WTC11 (cell line): ENCODE measurements at regions not wholly inside any gene's neighbourhood (a gene's known extent, or its start where the extent isn't known, plus 50 kb on each side); places are given as distances from the start of the nearest gene placed in this dataset.

ENCODE experiments used
- ATAC-seq: fragments of 200-7000 bp; cut with Tn5 transposase; 2 replicates; pipeline ENCODE4 v1.10.0; 2021; ENCODE audit warnings: mild to moderate bottlenecking, moderate library complexity
- CTCF ChIA-PET: fragments of 300-600 bp; sonication (Branson Sonifier 250); formaldehyde crosslinking; loops from one replicate; lab custom pipeline; 2021; ENCODE audit warnings: antibody characterized with exemption; lab: Charles Lee
- POLR2A ChIA-PET: fragments of 350-600 bp; sonication (Branson Sonifier 250); formaldehyde crosslinking; loops from one replicate; lab custom pipeline; 2021; ENCODE audit warnings: antibody characterized with exemption; lab: Charles Lee
- DNase-seq: peaks from one replicate; pipeline ENCODE4 v3.0.0; 2021; ENCODE audit warnings: low spot score
- H3K27ac Mint-ChIP-seq: 2 replicates; pipeline ENCODE4 v1.8.0; 2021; ENCODE audit warnings: mixed read lengths
- H3K27me3 Mint-ChIP-seq: 2 replicates; pipeline ENCODE4 v1.8.0; 2021; ENCODE audit warnings: low read depth, mild to moderate bottlenecking, moderate library complexity, mixed read lengths
- H3K36me3 Mint-ChIP-seq: 2 replicates; pipeline ENCODE4 v1.8.0; 2021; ENCODE audit warnings: mixed read lengths
- H3K4me1 Mint-ChIP-seq: 2 replicates; pipeline ENCODE4 v1.8.0; 2022; ENCODE audit warnings: mixed read lengths
- H3K4me3 Mint-ChIP-seq: 2 replicates; pipeline ENCODE4 v1.8.0; 2021; ENCODE audit warnings: mild to moderate bottlenecking, moderate library complexity, mixed read lengths
- H3K9me3 Mint-ChIP-seq: 2 replicates; pipeline ENCODE4 v1.8.0; 2021; ENCODE audit warnings: mixed read lengths
- AR ChIP-seq: fragments of 250-450 bp; sonication (Bioruptor Pico); IDR thresholded peaks from 2 replicates; pipeline ENCODE4 v1.9.0; 2021; ENCODE audit warnings: mild to moderate bottlenecking
- ATF6 ChIP-seq: sonication (generic); formaldehyde crosslinking; IDR thresholded peaks from 2 replicates; pipeline ENCODE4 v1.8.1; 2023; ENCODE audit warnings: mild to moderate bottlenecking, missing genetic modification reagents
- CDX4 ChIP-seq: fragments of 250-450 bp; sonication (Bioruptor Pico); IDR thresholded peaks from 2 replicates; pipeline ENCODE4 v1.9.0; 2021; ENCODE audit warnings: moderate library complexity, mild to moderate bottlenecking, inconsistent platforms, borderline replicate concordance
- E2F4 ChIP-seq: sonication (generic); formaldehyde crosslinking; IDR thresholded peaks from 2 replicates; pipeline ENCODE4 v1.8.1; 2022; ENCODE audit warnings: low read depth, mild to moderate bottlenecking, moderate library complexity, missing genetic modification reagents, borderline replicate concordance
- ETV6 ChIP-seq: sonication (generic); formaldehyde crosslinking; IDR thresholded peaks from 2 replicates; pipeline ENCODE4 v1.8.1; 2022; ENCODE audit warnings: mild to moderate bottlenecking, missing genetic modification reagents
- GABPB1 ChIP-seq: sonication (generic); formaldehyde crosslinking; IDR thresholded peaks from 2 replicates; pipeline ENCODE4 v1.8.1; 2023; ENCODE audit warnings: mild to moderate bottlenecking, missing genetic modification reagents
- GRHL2 ChIP-seq: fragments of 250-450 bp; sonication (Bioruptor Pico); IDR thresholded peaks from 2 replicates; pipeline ENCODE4 v1.8.0; 2022; ENCODE audit warnings: mild to moderate bottlenecking, moderate library complexity; ENCODE audit not compliant: insufficient replicate concordance, severe bottlenecking
- IRF2 ChIP-seq: sonication (generic); formaldehyde crosslinking; IDR thresholded peaks from 2 replicates; pipeline ENCODE4 v1.8.0; 2022; ENCODE audit warnings: low read depth, missing genetic modification reagents, borderline replicate concordance
- JUN ChIP-seq: sonication (generic); formaldehyde crosslinking; IDR thresholded peaks from 2 replicates; pipeline ENCODE4 v1.8.0; 2023; ENCODE audit warnings: mild to moderate bottlenecking, missing genetic modification reagents
- MYBL2 ChIP-seq: sonication (generic); formaldehyde crosslinking; IDR thresholded peaks from 2 replicates; pipeline ENCODE4 v1.8.1; 2023; ENCODE audit warnings: mild to moderate bottlenecking, moderate library complexity, missing genetic modification reagents
- NFYB ChIP-seq: sonication (generic); formaldehyde crosslinking; conservative IDR thresholded peaks from 2 replicates; pipeline ENCODE4 v1.8.0; 2022; ENCODE audit warnings: low read depth, missing genetic modification reagents
- OVOL2 ChIP-seq: fragments of 250-450 bp; sonication (Bioruptor Pico); IDR thresholded peaks from 2 replicates; pipeline ENCODE4 v1.9.0; 2021; ENCODE audit warnings: mild to moderate bottlenecking, borderline replicate concordance
- PRDM15 ChIP-seq: sonication (generic); formaldehyde crosslinking; IDR thresholded peaks from 2 replicates; pipeline ENCODE4 v1.8.0; 2022; ENCODE audit warnings: missing genetic modification reagents
- TCF7 ChIP-seq: sonication (generic); formaldehyde crosslinking; IDR thresholded peaks from 2 replicates; pipeline ENCODE4 v1.8.0; 2022; ENCODE audit warnings: mild to moderate bottlenecking, low read depth, missing genetic modification reagents, moderate library complexity
- USF1 ChIP-seq: sonication (generic); formaldehyde crosslinking; IDR thresholded peaks from 2 replicates; pipeline ENCODE4 v1.8.0; 2022; ENCODE audit warnings: mild to moderate bottlenecking, missing genetic modification reagents
- USF2 ChIP-seq: sonication (generic); formaldehyde crosslinking; IDR thresholded peaks from 2 replicates; pipeline ENCODE4 v1.8.1; 2023; ENCODE audit warnings: mild to moderate bottlenecking, missing genetic modification reagents, moderate library complexity
- ZBTB43 ChIP-seq: sonication (generic); formaldehyde crosslinking; IDR thresholded peaks from 2 replicates; pipeline ENCODE4 v1.8.1; 2023; ENCODE audit warnings: mild to moderate bottlenecking, missing genetic modification reagents
- ZNF219 ChIP-seq: sonication (generic); formaldehyde crosslinking; IDR thresholded peaks from 2 replicates; pipeline ENCODE4 v1.8.0; 2023; ENCODE audit warnings: missing genetic modification reagents, mild to moderate bottlenecking, borderline replicate concordance
- ZNF281 ChIP-seq: sonication (generic); formaldehyde crosslinking; IDR thresholded peaks from 2 replicates; pipeline ENCODE4 v1.8.0; 2023; ENCODE audit warnings: mild to moderate bottlenecking, missing genetic modification reagents
- ZNF396 ChIP-seq: fragments of 250-450 bp; sonication (Bioruptor Pico); IDR thresholded peaks from 2 replicates; pipeline ENCODE4 v1.8.0; 2021; ENCODE audit warnings: mild to moderate bottlenecking, moderate library complexity, borderline replicate concordance

- H3K9me3 Mint-ChIP-seq = no peaks in the 10 kb centered on the region
- ChIA-PET POLR2A (no interaction called here), CTCF (no interaction called here)
- no peaks in the 10 kb centered on the region for H3K27me3 Mint-ChIP-seq
- no peak for DNase-seq
- H3K27ac Mint-ChIP-seq = no peak overlapping the region
- TF ChIP-seq IRF2 (CRISPR knock-in tag) (no peak), GRHL2 (no peak), TCF7 (CRISPR knock-in tag) (no peak), E2F4 (CRISPR knock-in tag) (no peak), MYBL2 (CRISPR knock-in tag) (no peak), ZNF281 (CRISPR knock-in tag) (no peak), ZBTB43 (CRISPR knock-in tag) (no peak), USF1 (CRISPR knock-in tag) (no peak), JUN (no peak), GABPB1 (CRISPR knock-in tag) (no peak), OVOL2 (no peak), USF2 (CRISPR knock-in tag) (no peak), ETV6 (CRISPR knock-in tag) (no peak), CDX4 (CRISPR knock-in tag) (no peak), ZNF219 (CRISPR knock-in tag) (no peak), AR (CRISPR knock-in tag) (no peak), ATF6 (no peak), ZNF396 (no peak), NFYB (CRISPR knock-in tag) (no peak), PRDM15 (CRISPR knock-in tag) (no peak)
- no peaks in the 10 kb centered on the region for H3K36me3 Mint-ChIP-seq
- H3K4me1 Mint-ChIP-seq = no peaks in the 10 kb centered on the region
- H3K4me3 Mint-ChIP-seq = no peak overlapping the region
- ATAC-seq = no peak
These were observed 969.5 kb downstream of the PCDH18 start for GRCh38 chr4:136562834-136563233.
